ENCODE measurements at regions not wholly inside any gene's neighbourhood (a gene's known extent, or its start where the extent isn't known, plus 50 kb on each side); places are given as distances from the start of the nearest gene placed in this dataset.

- no peak overlapping the region for H3K9ac ChIP-seq (ENCODE audit: low read length)
- H3K27me3 ChIP-seq (ENCODE audit: control insufficient read depth, insufficient read depth, low read length) = no peaks in the 10 kb centered on the region
- H3K27ac ChIP-seq (ENCODE audit: low read depth, low read length) = no peak overlapping the region
These were observed 341.7 kb upstream of the TYRP1 start for GRCh38 chr9:12351293-12352044.

GRCh38 chr9:12352045-12352315, 341.2 kb upstream of the TYRP1 start:
- Histone ChIP-seq H3K27me3 (ENCODE audit: control insufficient read depth, insufficient read depth, low read length) (no peaks in the 10 kb centered on the region), H3K36me3 (ENCODE audit: control insufficient read depth, insufficient read depth, low read length) (no peaks in the 10 kb centered on the region), H3K9me3 (ENCODE audit: control insufficient read depth, insufficient read depth, low read depth, low read length) (no peaks in the 10 kb centered on the region), H3K27ac (ENCODE audit: low read depth, low read length) (no peak overlapping the region), H3K9ac (ENCODE audit: low read length) (no peak overlapping the region), H3K4me1 (ENCODE audit: control insufficient read depth, insufficient read depth, low read length) (no peaks in the 10 kb centered on the region), H3K4me3 (ENCODE audit: low read depth, low read length) (no peak overlapping the region)

More at GRCh38 chr9:12351293-12352044, 341.7 kb upstream of the TYRP1 start:
- H3K4me3 ChIP-seq (ENCODE audit: low read depth, low read length) = no peak overlapping the region
- no peaks in the 10 kb centered on the region for H3K36me3 ChIP-seq (ENCODE audit: control insufficient read depth, insufficient read depth, low read length)
- H3K4me1 ChIP-seq (ENCODE audit: control insufficient read depth, insufficient read depth, low read length) = no peaks in the 10 kb centered on the region
- H3K9me3 ChIP-seq (ENCODE audit: control insufficient read depth, insufficient read depth, low read depth, low read length) = no peaks in the 10 kb centered on the region

GRCh38 chr9:12363439-12363838, 329.7 kb upstream of the TYRP1 start:
- no peaks in the 10 kb centered on the region for H3K9me3 ChIP-seq (ENCODE audit: control insufficient read depth, insufficient read depth, low read depth, low read length)
- H3K27ac ChIP-seq (ENCODE audit: low read depth, low read length) = no peak overlapping the region
- H3K36me3 ChIP-seq (ENCODE audit: control insufficient read depth, insufficient read depth, low read length) = no peaks in the 10 kb centered on the region
- H3K27me3 ChIP-seq (ENCODE audit: control insufficient read depth, insufficient read depth, low read length) = no peaks in the 10 kb centered on the region
- H3K4me1 ChIP-seq (ENCODE audit: control insufficient read depth, insufficient read depth, low read length) = no peaks in the 10 kb centered on the region; the same call in 1 of the 2 replicates
- no peak overlapping the region for H3K9ac ChIP-seq (ENCODE audit: low read length)
- no peak overlapping the region for H3K4me3 ChIP-seq (ENCODE audit: low read depth, low read length)

- Histone ChIP-seq H3K9ac (ENCODE audit: low read length) (no peak overlapping the region), H3K27me3 (ENCODE audit: control insufficient read depth, insufficient read depth, low read length) (no peaks in the 10 kb centered on the region), H3K27ac (ENCODE audit: low read depth, low read length) (0 out of 2 replicates have a peak overlapping the region, but pooled peaks have one; percentile 34), H3K4me1 (ENCODE audit: control insufficient read depth, insufficient read depth, low read length) (0 out of 2 replicates have a peak, but pooled peaks cover 3% of the 10 kb centered on the region), H3K9me3 (ENCODE audit: control insufficient read depth, insufficient read depth, low read depth, low read length) (no peaks in the 10 kb centered on the region), H3K4me3 (ENCODE audit: low read depth, low read length) (no peak overlapping the region), H3K36me3 (ENCODE audit: control insufficient read depth, insufficient read depth, low read length) (no peaks in the 10 kb centered on the region)
These were observed 324.6 kb upstream of the TYRP1 start for GRCh38 chr9:12368569-12368968.

GRCh38 chr9:12391839-12392509, 301.2 kb upstream of the TYRP1 start:
- H3K4me3 ChIP-seq (ENCODE audit: low read depth, low read length) = no peak overlapping the region
- H3K9me3 ChIP-seq (ENCODE audit: control insufficient read depth, insufficient read depth, low read depth, low read length) = no peaks in the 10 kb centered on the region
- H3K36me3 ChIP-seq (ENCODE audit: control insufficient read depth, insufficient read depth, low read length) = no peaks in the 10 kb centered on the region
- no peaks in the 10 kb centered on the region for H3K4me1 ChIP-seq (ENCODE audit: control insufficient read depth, insufficient read depth, low read length)
- H3K27ac ChIP-seq (ENCODE audit: low read depth, low read length) = no peak overlapping the region
- no peak overlapping the region for H3K9ac ChIP-seq (ENCODE audit: low read length)
- H3K27me3 ChIP-seq (ENCODE audit: control insufficient read depth, insufficient read depth, low read length) = no peaks in the 10 kb centered on the region

GRCh38 chr9:12394105-12394504, 299.1 kb upstream of the TYRP1 start:
- Histone ChIP-seq H3K36me3 (ENCODE audit: control insufficient read depth, insufficient read depth, low read length) (no peaks in the 10 kb centered on the region), H3K9me3 (ENCODE audit: control insufficient read depth, insufficient read depth, low read depth, low read length) (no peaks in the 10 kb centered on the region), H3K9ac (ENCODE audit: low read length) (no peak overlapping the region), H3K27ac (ENCODE audit: low read depth, low read length) (no peak overlapping the region), H3K4me3 (ENCODE audit: low read depth, low read length) (no peak overlapping the region), H3K27me3 (ENCODE audit: control insufficient read depth, insufficient read depth, low read length) (no peaks in the 10 kb centered on the region), H3K4me1 (ENCODE audit: control insufficient read depth, insufficient read depth, low read length) (no peaks in the 10 kb centered on the region)

GRCh38 chr9:12403721-12404120, 289.5 kb upstream of the TYRP1 start:
- no peaks in the 10 kb centered on the region for H3K36me3 ChIP-seq (ENCODE audit: control insufficient read depth, insufficient read depth, low read length)
- H3K4me3 ChIP-seq (ENCODE audit: low read depth, low read length) = no peak overlapping the region
- H3K9ac ChIP-seq (ENCODE audit: low read length) = no peak overlapping the region
- no peaks in the 10 kb centered on the region for H3K27me3 ChIP-seq (ENCODE audit: control insufficient read depth, insufficient read depth, low read length)
- no peaks in the 10 kb centered on the region for H3K9me3 ChIP-seq (ENCODE audit: control insufficient read depth, insufficient read depth, low read depth, low read length)
- H3K27ac ChIP-seq (ENCODE audit: low read depth, low read length) = no peak overlapping the region
- peaks cover 3% of the 10 kb centered on the region; the same call in 1 of the 2 replicates for H3K4me1 ChIP-seq (ENCODE audit: control insufficient read depth, insufficient read depth, low read length)

GRCh38 chr9:12413986-12414385, 279.2 kb upstream of the TYRP1 start:
- Histone ChIP-seq H3K9ac (ENCODE audit: low read length) (no peak overlapping the region), H3K4me3 (ENCODE audit: low read depth, low read length) (no peak overlapping the region), H3K36me3 (ENCODE audit: control insufficient read depth, insufficient read depth, low read length) (no peaks in the 10 kb centered on the region), H3K4me1 (ENCODE audit: control insufficient read depth, insufficient read depth, low read length) (no peaks in the 10 kb centered on the region; the same call in 1 of the 2 replicates), H3K27me3 (ENCODE audit: control insufficient read depth, insufficient read depth, low read length) (no peaks in the 10 kb centered on the region), H3K27ac (ENCODE audit: low read depth, low read length) (no peak overlapping the region), H3K9me3 (ENCODE audit: control insufficient read depth, insufficient read depth, low read depth, low read length) (no peaks in the 10 kb centered on the region)

- Histone ChIP-seq H3K27ac (ENCODE audit: low read depth, low read length) (no peak overlapping the region), H3K9me3 (ENCODE audit: control insufficient read depth, insufficient read depth, low read depth, low read length) (no peaks in the 10 kb centered on the region), H3K27me3 (ENCODE audit: control insufficient read depth, insufficient read depth, low read length) (no peaks in the 10 kb centered on the region), H3K9ac (ENCODE audit: low read length) (no peak overlapping the region), H3K4me1 (ENCODE audit: control insufficient read depth, insufficient read depth, low read length) (no peaks in the 10 kb centered on the region; the same call in 1 of the 2 replicates), H3K4me3 (ENCODE audit: low read depth, low read length) (no peak overlapping the region), H3K36me3 (ENCODE audit: control insufficient read depth, insufficient read depth, low read length) (no peaks in the 10 kb centered on the region)
These were observed 278.7 kb upstream of the TYRP1 start for GRCh38 chr9:12414514-12414913.

- H3K4me1 ChIP-seq (ENCODE audit: control insufficient read depth, insufficient read depth, low read length) = no peaks in the 10 kb centered on the region; the same call in 1 of the 2 replicates
- no peak overlapping the region for H3K4me3 ChIP-seq (ENCODE audit: low read depth, low read length)
- H3K9ac ChIP-seq (ENCODE audit: low read length) = no peak overlapping the region
- H3K36me3 ChIP-seq (ENCODE audit: control insufficient read depth, insufficient read depth, low read length) = no peaks in the 10 kb centered on the region
- H3K27me3 ChIP-seq (ENCODE audit: control insufficient read depth, insufficient read depth, low read length) = no peaks in the 10 kb centered on the region
- H3K9me3 ChIP-seq (ENCODE audit: control insufficient read depth, insufficient read depth, low read depth, low read length) = no peaks in the 10 kb centered on the region
- H3K27ac ChIP-seq (ENCODE audit: low read depth, low read length) = no peak overlapping the region
These were observed 277.8 kb upstream of the TYRP1 start for GRCh38 chr9:12415361-12415760.

GRCh38 chr9:12416716-12417115, 276.5 kb upstream of the TYRP1 start:
- Histone ChIP-seq H3K4me1 (ENCODE audit: control insufficient read depth, insufficient read depth, low read length) (no peaks in the 10 kb centered on the region; the same call in 1 of the 2 replicates), H3K27me3 (ENCODE audit: control insufficient read depth, insufficient read depth, low read length) (no peaks in the 10 kb centered on the region), H3K36me3 (ENCODE audit: control insufficient read depth, insufficient read depth, low read length) (no peaks in the 10 kb centered on the region), H3K27ac (ENCODE audit: low read depth, low read length) (no peak overlapping the region), H3K4me3 (ENCODE audit: low read depth, low read length) (no peak overlapping the region), H3K9ac (ENCODE audit: low read length) (no peak overlapping the region), H3K9me3 (ENCODE audit: control insufficient read depth, insufficient read depth, low read depth, low read length) (no peaks in the 10 kb centered on the region)
